ENCODE measurements at regions not wholly inside any gene's neighbourhood (a gene's known extent, or its start where the extent isn't known, plus 50 kb on each side); places are given as distances from the start of the nearest gene placed in this dataset.
A peak's percentile ranks its signal among the peaks of the same experiment; 100 is the strongest.

DNA sequence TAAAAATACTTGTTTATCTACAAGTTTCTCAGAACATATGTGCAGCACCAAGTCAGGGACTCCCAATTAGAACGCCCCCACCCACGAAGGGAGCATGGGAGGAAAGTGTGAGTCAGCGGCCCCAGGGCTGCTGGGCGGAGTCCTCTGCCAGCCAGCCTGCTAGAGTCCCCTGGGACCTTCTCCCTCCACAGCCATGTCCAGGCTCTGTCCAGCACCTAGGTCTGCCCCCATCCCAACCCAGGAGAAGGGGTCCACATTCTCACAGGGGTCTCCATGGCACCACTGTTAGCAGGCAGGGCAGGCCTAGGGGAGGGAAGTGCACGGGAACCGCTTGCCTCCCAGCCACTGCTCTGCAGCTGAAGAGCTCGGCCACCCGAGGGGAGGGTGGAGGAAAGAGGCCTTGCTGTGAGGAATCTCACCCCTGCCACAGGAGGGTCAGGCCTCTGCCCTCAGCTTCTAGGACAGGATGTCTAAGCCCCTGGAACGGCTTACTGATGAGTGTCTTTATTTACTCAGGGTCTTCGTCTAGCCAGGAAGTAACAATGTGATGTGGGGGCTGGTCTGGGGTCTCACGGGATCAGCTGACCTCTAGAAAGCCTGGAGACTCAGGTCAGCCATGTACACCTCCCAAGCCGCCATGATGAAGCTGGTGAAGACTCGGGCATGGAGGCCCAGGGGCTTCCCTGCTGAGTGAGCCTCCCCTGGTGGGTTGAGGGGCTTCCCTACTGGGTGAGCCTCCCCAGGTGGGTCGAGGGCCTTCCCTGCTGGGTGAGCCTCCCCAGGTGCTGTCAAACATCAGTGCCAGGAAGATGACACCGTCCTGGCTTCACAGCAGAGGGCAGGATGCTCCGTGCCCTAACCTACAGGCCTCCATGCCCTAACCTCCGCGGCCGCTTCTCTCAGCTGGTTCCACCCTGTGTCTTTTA, 190.3 kb downstream of the RBFOX3 start:
- peak; percentile 21 to 23 for DNase-seq (ENCODE audit: low read depth in 2 of 2)

DNA sequence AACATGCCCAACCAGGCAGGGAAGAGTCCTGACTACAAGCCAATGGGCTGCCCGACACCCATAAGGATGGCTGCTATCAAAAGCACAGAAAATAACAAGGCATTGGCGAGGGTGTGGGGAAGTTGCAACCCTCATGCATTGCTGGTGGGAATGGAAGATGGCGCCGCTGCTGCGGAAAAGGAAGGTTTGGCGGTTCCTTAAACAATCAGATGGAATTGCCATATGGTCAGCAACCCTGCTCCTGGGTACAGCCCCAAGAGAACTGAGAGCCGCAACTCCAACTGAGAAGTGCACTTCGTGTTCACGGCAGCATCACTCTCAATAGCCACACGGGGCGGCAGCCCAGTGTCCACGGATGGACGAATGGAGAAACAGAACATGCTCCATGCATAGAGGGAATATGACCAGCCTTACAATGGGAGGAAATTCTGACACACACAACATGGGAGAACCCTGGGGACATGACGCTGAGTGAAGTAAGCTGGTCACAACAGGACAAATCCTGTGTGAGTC, 193.3 kb downstream of the RBFOX3 start:
- DNase-seq (ENCODE audit: low read depth in 2 of 2), result no peak

DNA sequence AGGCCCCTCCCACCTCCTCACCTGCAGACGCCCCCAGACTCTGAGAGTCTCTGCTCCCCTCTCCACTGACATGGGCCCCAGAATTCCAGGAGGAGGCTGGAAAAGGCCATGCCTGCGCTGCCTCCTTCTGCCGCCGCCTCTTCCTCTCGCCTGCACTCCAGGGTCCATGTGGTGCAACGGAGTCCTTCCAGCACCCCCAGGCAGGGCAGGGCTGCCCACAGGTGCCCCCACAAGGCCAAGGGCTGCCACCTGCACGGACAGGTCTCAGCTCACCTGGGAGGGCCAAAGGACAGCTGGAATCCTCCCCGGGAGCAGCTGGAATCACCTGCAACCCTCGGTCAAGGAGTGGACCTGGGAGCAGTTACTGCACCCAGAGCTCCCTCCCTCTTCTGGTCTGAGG, 194.9 kb downstream of the RBFOX3 start:
- DNase-seq (ENCODE audit: low read depth in 2 of 2), result no peak

DNA sequence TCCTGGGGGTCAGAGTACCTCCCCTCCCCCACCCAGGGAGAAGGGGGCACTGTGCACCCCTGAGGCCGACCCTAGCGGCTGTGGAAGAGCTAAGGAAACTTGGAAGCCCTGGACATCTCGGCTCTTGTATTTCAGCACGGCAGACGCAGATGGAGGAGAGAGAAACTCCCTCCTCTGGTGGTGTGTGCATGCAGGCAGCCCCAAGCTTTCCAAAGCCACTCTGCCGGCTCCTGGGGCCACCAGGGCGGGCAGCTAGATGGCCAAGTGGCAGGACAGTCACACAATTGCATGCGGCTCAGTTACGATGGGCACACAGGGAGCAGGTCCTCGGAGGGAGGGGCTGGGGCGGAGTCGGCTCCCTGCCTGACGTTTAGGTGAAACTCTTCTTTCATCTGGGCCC, 195.5 kb downstream of the RBFOX3 start:
- no peak for DNase-seq (ENCODE audit: low read depth in 2 of 2)

DNA sequence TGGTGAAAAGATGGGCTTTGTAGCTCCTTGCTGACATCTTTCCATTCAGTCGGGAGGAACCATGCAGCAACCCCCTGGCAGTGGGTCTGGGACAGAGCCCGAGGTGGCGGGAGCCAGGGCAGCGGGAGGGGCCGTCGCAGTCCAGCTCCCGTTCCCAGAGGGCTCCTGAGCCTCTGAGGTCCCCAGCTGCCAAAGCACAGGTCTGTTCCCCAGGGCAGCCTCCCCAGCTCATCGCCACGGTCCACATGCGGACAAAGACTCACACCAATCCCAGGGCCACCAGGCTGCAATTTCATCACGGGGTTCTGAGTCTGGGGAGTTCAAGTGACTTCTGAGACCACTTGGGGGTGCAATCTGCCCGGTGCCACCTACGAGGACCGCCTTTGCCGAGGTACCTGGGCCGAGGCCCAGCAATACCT, 196.0 kb downstream of the RBFOX3 start:
- DNase-seq (ENCODE audit: low read depth in 2 of 2), result no peak

DNA sequence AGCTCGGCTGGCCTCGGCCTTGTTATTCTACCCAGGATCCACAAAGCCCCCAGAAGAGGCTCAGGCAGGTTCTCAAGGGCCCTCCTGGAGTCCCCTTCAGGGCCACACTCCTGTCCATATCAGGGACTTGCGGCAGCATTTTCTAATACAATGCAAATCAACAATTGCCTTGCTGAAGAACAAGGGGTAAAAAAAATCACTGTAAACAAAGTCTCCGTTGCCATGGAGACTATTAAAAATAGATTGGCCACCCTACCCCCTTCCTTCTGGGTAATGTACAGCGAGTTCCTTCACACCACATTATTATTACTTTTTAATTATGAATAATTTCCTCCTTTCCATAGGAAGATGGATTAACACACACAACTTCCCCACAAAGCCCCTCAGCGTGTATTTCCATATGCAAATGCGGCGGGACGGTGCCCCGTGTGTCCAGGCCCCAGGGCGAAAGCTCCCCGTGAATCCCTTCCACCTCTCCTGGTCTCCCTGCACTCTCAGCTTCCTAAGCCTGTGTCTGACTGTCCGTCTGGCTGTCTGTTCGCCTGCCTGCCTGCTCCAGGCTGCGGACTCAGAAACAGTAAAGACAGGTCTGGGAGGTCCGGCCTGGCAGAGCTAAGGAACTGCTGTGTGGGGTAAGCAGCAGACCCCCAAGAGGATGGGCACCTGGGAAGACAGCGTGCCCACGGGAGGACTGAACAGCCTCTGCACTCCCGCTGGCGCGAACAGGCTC, 196.6 kb downstream of the RBFOX3 start:
- DNase-seq (ENCODE audit: low read depth in 2 of 2), result no peak

DNA sequence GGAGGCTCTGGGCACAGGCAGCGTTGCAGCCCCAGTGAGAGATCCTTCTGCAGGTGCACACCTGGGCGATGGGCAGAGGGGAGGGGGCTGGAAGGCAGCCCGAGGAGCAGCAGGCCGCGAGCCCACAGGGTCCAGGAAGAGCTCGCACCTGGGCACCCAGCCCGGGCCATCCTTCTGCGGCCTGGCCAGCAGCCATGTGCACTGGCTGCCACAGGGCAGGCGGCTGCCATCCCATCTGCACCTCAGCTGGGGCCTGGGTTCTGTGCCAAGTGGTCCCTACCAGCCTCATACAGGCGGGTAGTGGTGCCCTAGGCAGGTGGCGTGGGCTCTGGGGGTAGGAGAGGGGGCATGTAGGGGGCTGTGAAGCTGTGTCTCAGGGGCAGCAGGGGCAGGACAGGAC, 197.2 kb downstream of the RBFOX3 start:
- DNase-seq (ENCODE audit: low read depth in 2 of 2), result no peak

DNA sequence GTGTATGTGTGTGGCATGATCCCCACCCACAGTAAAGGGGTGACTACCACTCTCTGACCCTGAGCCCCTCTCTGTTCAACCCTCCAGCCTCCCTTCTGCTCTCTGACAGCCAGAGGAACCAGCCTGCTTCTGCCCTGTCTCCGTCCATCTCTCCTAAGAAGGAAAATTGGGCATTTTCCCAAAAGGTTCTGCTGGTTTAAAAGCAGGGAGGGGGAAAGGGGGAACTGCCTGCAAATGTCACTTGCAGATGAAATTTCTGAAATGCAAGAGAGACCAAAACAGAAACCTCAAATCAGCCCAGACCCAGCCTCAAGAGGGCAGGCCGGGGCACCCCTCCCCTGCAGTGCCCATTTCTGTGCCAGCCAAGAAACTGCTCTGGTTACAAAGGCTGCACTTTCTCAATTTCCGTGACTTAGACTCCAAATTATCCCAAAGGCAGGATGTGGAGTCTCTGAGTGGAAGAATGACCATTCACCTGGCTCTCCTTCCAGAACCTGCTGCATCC, 197.9 kb downstream of the RBFOX3 start:
- DNase-seq (ENCODE audit: low read depth in 2 of 2), result no peak

DNA sequence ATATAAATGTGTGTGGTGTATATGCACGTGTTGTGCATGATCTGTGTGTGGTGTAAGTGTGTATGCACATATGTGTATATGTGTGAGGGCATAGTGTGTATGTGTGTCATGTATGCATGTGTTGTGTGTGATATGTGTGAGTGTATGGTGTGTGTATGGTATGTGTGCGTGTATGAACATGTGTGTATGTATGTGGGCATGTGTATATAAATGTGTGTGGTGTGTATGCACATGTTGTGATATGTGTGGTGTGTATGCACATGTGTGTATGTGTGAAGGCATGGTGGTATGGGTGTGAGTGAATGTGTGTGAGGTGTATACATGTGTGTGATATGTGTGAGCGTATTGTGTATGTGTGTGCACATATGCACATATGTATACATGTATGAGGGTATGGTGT, 198.7 kb downstream of the RBFOX3 start:
- DNase-seq (ENCODE audit: low read depth in 2 of 2), result no peak

DNA sequence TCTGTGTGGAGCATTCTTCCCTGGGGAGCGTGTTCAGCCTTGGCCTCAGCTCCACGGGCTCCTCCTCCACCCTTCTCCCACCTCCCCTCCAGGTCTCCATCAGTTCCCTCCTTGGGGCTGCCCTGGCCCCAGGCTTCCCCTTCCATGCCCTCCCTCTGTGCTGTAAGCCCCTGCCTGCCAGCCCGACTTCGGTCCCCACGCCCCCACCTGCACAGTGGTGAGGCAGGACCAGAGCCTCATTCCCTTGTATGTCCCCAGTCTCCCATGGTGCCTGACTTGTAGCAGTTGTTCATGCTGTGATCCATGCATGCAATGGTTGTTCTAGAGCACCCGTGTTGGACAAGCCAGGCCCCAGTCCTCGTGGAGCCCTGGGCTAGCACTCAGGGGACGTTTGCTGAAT, 199.4 kb downstream of the RBFOX3 start:
- no peak for DNase-seq (ENCODE audit: low read depth in 2 of 2)

DNA sequence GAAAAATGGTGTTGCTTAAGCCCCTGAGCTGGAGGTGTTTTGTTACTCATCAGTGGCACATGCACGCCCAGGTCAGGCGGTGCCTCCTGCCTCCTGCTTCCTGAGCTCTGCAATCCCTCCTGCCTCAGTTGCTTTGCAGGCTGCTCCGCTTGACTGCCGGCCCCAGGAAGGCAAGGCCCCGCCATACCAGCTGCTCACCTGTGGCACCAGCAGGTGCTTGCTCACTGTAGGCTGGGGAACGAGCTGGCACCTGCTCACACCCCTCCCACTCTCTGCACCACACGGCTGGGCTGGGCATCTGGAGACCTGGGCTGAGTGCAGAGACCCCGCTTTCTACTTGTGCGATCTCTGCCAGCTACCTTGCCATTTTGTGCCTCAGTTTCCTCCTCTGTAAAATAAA, 200.2 kb downstream of the RBFOX3 start:
- DNase-seq (ENCODE audit: low read depth in 2 of 2), result no peak

DNA sequence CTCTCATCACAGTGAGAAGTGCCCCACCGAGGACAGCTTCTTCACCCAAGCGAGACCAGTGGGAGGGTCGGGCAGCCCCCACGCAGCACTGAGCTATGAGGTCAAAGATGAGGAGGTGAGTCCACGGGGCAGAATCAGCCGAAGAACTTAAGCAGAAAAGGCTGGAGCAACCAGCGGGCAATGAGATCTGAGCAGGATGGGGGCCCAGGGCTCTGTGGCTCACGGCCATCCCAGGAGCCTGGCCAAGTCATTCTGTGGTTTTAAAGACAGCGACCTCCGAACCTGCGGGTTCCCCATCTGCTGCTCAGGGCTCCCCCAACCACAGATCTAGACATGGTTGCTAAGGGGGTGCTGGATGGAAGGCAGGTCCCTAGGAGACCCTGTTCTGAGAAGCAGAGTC, 202.6 kb downstream of the RBFOX3 start:
- no peak for DNase-seq (ENCODE audit: low read depth in 2 of 2)

DNA sequence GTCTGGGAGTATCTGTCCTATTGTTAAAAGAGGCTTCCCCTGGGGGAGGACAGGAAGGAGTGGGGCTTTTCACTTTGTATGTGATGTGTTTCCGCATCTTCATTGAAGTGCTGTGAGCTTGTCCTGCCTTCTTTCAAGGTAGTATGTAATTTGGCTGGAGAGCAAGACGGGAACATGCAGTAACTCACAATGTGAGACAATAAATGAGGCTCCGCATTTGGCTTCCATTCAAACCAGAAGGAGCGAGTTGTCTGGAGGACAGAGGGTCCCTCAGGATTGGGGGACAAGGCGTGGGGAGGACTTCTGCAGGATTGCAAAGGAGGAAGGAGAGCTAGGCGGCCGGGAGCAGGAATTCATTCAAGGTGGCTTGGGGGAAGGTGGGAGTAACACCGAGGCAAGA, 203.5 kb downstream of the RBFOX3 start:
- DNase-seq (ENCODE audit: low read depth in 2 of 2), result no peak

DNA sequence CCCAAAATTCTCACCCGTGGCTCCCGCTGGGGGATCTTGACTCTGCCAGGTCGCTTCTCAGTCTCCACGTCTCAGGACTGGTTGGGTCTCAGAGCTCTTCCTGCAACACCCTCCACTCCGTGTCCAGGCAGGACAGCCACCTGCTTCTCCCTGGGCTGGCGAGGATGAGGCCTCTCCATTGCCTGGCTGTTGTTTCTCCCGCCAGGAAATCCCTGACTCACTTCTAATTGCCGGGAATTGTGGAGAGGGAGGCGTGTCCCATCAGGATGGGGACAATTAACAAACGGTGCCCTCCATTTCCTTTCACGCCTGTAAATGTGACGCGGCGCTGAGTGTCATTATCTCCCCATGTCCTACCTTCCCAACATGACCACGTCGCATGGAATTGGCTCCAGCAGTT, 204.5 kb downstream of the RBFOX3 start:
- no peak for DNase-seq (ENCODE audit: low read depth in 2 of 2)

DNA sequence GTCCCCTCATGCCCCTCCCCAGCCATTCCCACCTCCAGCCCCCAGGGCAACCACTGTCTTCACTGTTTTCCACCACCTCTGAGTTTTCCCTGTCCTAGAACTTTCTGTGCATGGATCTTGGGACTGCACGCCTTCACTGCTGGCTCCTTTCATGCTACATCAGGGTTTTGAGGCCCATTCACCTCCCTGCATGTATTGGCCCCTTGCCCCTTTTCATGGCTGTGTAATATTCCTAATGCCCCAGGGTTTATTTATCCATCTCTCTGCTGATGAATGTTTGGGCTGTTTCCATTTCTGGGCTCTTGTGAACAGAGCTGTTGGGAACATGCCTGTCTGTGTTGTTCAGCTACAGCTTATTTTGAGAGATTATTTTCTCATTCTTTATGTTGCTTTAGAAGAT, 205.0 kb downstream of the RBFOX3 start:
- no peak for DNase-seq (ENCODE audit: low read depth in 2 of 2)

DNA sequence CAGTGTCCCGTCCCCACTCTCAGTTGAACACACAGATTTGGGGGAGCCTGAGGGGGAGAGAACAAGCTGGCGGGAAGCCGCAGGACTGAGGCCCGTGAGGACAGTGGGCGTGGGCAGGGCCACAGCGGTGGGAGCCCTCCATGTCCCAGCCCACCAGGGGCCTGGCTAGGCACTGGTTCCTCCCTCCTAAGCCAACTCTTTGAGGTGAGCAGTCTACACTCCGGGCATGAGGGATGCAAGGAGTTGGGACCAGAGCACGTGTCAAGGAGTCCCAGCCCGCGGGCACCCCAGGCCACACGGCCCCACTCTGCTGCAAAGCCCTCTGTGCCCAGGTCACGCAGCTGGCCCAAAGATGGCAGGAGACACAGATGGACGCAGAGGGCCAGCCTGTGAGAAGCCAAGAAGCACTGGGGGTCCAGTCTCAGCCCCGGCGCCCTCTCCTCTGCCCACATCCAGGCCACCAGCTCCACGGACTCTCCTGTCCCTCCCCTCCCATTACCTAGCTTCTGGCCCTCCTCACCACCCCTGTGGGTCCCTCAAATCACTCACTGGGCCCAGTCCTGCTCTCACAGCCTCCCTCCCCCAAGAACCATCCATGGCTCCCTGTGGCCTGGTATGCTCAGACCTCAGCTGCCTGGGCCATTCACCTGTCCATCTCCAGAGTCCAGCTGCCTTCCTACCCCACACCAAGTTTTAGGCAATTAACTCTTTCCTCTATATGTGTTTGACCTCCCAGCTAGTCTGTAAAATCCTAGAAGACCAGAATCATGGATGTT, 206.5 kb downstream of the RBFOX3 start:
- DNase-seq (ENCODE audit: low read depth in 2 of 2), result no peak

DNA sequence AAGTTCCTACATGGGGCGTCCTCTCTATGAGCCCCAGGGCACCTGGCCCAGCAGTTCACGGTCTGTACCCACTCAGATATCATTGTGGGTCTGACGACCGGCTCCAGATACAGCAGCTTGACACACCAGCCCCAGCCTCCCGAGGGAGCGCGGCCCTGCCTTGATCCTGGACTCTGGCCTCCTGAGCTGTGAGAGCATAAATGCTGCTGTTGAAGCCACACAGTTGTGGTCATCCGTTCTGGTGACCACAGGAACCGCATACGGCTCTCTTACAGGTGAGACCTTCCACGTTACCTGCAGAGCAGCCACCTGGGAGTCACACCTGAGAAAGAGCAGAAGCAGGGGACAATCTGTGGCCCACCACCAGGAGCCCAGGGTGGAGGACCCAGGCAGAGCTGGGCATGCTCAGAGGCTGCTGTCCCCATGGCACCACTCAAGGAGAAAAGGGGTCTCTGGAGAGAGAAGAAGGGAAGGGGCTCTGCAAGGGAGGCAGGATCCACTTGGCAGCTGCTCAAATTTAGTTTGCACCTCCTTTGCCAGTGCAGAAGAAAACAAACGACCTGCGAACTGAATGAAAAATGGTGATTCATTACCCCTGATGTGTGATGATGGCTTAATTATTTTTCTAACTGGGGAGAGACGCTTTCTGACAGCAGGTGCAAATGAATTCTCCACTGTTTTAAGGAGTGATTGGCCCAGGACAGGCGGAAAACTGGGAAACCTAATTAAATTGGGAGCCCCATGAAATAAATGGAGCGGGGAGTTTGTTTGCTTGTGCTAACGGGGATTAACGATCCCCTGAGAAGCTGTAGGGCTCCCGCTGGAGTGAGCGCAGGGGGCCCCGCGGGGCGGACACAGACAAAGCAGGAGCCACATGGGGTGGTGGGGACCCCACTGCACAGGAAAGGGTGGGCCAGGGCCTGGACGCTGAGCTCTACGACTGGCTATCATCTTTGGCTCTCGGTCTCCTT, 208.9 kb downstream of the RBFOX3 start:
- no peak for DNase-seq (ENCODE audit: low read depth in 2 of 2)

DNA sequence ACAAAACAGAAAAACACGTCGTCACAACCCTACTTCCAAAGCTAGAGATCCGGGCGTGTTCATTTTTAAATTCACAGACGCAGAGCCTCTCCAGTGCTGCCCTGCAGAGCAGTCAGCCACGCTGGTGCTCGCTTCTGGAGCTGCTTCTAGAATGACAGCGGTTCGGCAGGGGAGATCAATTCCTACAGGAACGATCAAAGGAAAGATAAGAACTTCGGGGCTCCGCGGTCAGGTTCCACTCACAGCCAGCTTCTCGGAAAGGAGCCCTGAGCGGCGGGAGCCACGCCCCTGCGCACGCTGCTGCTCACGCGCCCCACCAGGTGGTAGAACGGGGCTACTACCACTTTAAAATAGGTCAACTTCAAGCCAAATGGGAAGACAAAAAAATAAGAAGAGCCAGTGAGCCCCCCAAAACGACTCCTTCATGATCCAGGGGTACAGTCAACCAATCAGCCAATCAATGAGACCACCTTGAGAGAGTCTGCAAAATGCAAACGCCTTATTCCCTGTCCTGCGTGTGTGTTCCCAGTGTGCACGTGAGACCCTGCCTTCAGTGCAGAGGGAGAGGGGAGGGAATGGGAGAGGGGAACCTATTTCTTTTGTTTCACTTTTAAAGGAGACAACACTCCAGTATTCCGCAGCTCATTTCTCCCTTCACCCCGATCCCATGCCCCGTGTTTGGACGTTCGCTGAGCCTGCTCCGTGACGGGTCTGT, 209.7 kb downstream of the RBFOX3 start:
- peak; percentile 62 to 66 for DNase-seq (ENCODE audit: low read depth in 2 of 2)

DNA sequence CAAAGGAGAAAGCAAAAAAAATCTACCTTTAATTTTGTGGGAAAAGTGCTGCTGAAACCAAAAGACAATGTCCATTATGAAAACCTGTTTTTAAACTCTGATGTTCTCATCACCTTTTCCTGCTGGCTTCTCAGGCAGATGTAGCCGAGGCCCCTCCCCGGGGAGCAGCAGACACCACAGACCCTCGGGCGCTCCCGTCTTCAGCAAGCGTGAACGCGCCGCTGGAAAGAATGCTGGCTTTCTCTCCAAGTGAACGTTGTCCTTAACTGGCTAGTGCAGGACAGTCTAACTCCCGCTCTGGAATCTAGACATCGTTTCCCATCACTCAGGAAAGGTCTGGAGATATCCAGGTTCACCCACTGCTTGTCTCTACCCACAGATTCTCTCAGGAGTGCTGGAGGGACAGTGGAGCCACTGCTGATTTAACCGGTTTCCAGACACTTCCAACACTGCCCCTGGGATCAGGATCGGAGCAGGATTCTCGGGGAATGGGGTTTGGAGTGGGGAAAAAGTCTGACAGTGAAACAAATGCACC, 211.2 kb downstream of the RBFOX3 start:
- DNase-seq (ENCODE audit: low read depth in 2 of 2), result no peak

DNA sequence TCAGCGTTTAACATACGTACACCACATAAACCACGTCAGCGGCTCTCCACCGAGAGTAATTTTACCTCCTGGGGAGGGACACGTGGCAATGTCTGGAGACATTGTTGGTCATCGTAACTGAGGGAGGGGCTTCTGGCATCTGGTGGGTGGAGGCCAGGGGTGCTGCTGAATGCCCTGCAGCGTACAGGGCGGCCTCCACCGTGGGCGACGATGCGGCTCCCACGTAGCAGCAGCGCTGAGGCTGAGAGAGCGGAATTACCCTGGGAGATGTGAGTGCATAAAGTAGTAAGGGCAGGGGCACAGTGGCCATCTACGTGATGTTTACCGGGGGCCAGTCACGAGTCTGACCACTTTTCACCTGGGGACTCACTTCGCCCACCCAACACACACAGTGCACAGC, 212.4 kb downstream of the RBFOX3 start:
- DNase-seq (ENCODE audit: low read depth in 2 of 2), result no peak

All from stimulated activated CD4-positive, alpha-beta T cell treated with anti-CD3 and anti-CD28 coated beads, Interleukin-1b, Interleukin-23, amount 100 ng/mL, for 4 hours (primary cell).